ENCODE measurements at regions not wholly inside any gene's neighbourhood (a gene's known extent, or its start where the extent isn't known, plus 50 kb on each side); places are given as distances from the start of the nearest gene placed in this dataset.
A peak's percentile ranks its signal among the peaks of the same experiment; 100 is the strongest.

- DNase-seq (ENCODE audit: low read depth): no peak
- H3K4me3 ChIP-seq (ENCODE audit: low read depth, low read length): no peak overlapping the region
- no peak for TF ChIP-seq CTCF (conservative IDR thresholded peaks at IDR 0.05; ENCODE audit: low read depth, low read length)
Observed at GRCh38 chr6:125596020-125596419, 153.4 kb upstream of the HEY2 start.

GRCh38 chr6:125597411-125598253 lies 151.8 kb upstream of the HEY2 start:
- TF ChIP-seq CTCF (conservative IDR thresholded peaks at IDR 0.05; ENCODE audit: low read depth, low read length): no peak
- DNase-seq (ENCODE audit: low read depth): no peak
- H3K4me3 ChIP-seq (ENCODE audit: low read depth, low read length): no peak overlapping the region

- peak; percentile 84 for DNase-seq (ENCODE audit: low read depth)
Observed at GRCh38 chr6:125598422-125598821, 151.0 kb upstream of the HEY2 start.

GRCh38 chr6:125604257-125604656 lies 145.2 kb upstream of the HEY2 start:
- DNase-seq (ENCODE audit: low read depth): no peak
- no peak overlapping the region for H3K4me3 ChIP-seq (ENCODE audit: low read depth, low read length)
- TF ChIP-seq CTCF (conservative IDR thresholded peaks at IDR 0.05; ENCODE audit: low read depth, low read length): no peak

More at GRCh38 chr6:125598422-125598821, 151.0 kb upstream of the HEY2 start:
- H3K4me3 ChIP-seq (ENCODE audit: low read depth, low read length): no peak overlapping the region
- TF ChIP-seq CTCF (conservative IDR thresholded peaks at IDR 0.05; ENCODE audit: low read depth, low read length): no peak

- peak; percentile 61 for DNase-seq (ENCODE audit: low read depth)
- TF ChIP-seq CTCF (conservative IDR thresholded peaks at IDR 0.05; ENCODE audit: low read depth, low read length): no peak
- H3K4me3 ChIP-seq (ENCODE audit: low read depth, low read length): peak overlapping the region; percentile 43
Observed at GRCh38 chr6:125611573-125612344, 137.7 kb upstream of the HEY2 start.

- H3K4me3 ChIP-seq (ENCODE audit: low read depth, low read length): peak overlapping the region; percentile 43
- no peak for TF ChIP-seq CTCF (conservative IDR thresholded peaks at IDR 0.05; ENCODE audit: low read depth, low read length)
- DNase-seq (ENCODE audit: low read depth): peak; percentile 24
Observed at GRCh38 chr6:125612345-125612846, 137.0 kb upstream of the HEY2 start.

Data from choroid plexus epithelial cell (primary cell).